ENCODE measurements at regions not wholly inside any gene's neighbourhood (a gene's known extent, or its start where the extent isn't known, plus 50 kb on each side); places are given as distances from the start of the nearest gene placed in this dataset.

GRCh38 chr2:111642586-111643327, 241.2 kb downstream of the ANAPC1 start:
- TF ChIP-seq CTCF (IDR thresholded peaks at IDR 0.05; ENCODE audit: low read depth, low read length): no peak
- TF ChIP-seq POLR2A (IDR thresholded peaks at IDR 0.05; ENCODE audit: extremely low read depth, insufficient read length): no peak
- TF ChIP-seq MAX (IDR thresholded peaks at IDR 0.05; ENCODE audit: low read depth, low read length): no peak
- no peak for TF ChIP-seq MYC (IDR thresholded peaks at IDR 0.05; ENCODE audit: low read depth, low read length)
- peak; percentile 65 for DNase-seq (ENCODE audit: low read depth)

GRCh38 chr2:111643759-111644158, 240.2 kb downstream of the ANAPC1 start:
- H3K4me3 ChIP-seq (ENCODE audit: low read depth, low read length): no peak overlapping the region
- no peak for DNase-seq (ENCODE audit: low read depth)
- TF ChIP-seq MAX (IDR thresholded peaks at IDR 0.05; ENCODE audit: low read depth, low read length) (no peak), MYC (IDR thresholded peaks at IDR 0.05; ENCODE audit: low read depth, low read length) (no peak), CTCF (IDR thresholded peaks at IDR 0.05; ENCODE audit: low read depth, low read length) (no peak), POLR2A (IDR thresholded peaks at IDR 0.05; ENCODE audit: extremely low read depth, insufficient read length) (no peak)

More at GRCh38 chr2:111642586-111643327, 241.2 kb downstream of the ANAPC1 start:
- H3K4me3 ChIP-seq (ENCODE audit: low read depth, low read length): no peak overlapping the region

GRCh38 chr2:111647359-111647758, 236.6 kb downstream of the ANAPC1 start:
- TF ChIP-seq MYC (IDR thresholded peaks at IDR 0.05; ENCODE audit: low read depth, low read length) (no peak), MAX (IDR thresholded peaks at IDR 0.05; ENCODE audit: low read depth, low read length) (no peak)
- DNase-seq (ENCODE audit: low read depth): no peak
- no peak overlapping the region for H3K4me3 ChIP-seq (ENCODE audit: low read depth, low read length)

GRCh38 chr2:111652038-111652437, 232.0 kb downstream of the ANAPC1 start:
- no peak for DNase-seq (ENCODE audit: low read depth)
- H3K4me3 ChIP-seq (ENCODE audit: low read depth, low read length): no peak overlapping the region
- TF ChIP-seq CTCF (IDR thresholded peaks at IDR 0.05; ENCODE audit: low read depth, low read length) (no peak), POLR2A (IDR thresholded peaks at IDR 0.05; ENCODE audit: extremely low read depth, insufficient read length) (no peak), MYC (IDR thresholded peaks at IDR 0.05; ENCODE audit: low read depth, low read length) (no peak), MAX (IDR thresholded peaks at IDR 0.05; ENCODE audit: low read depth, low read length) (no peak)

- H3K4me3 ChIP-seq (ENCODE audit: low read depth, low read length): no peak overlapping the region
- DNase-seq (ENCODE audit: low read depth): no peak
- no peak for TF ChIP-seq MYC (IDR thresholded peaks at IDR 0.05; ENCODE audit: low read depth, low read length)
- TF ChIP-seq MAX (IDR thresholded peaks at IDR 0.05; ENCODE audit: low read depth, low read length): no peak
- no peak for TF ChIP-seq POLR2A (IDR thresholded peaks at IDR 0.05; ENCODE audit: extremely low read depth, insufficient read length)
- no peak for TF ChIP-seq CTCF (IDR thresholded peaks at IDR 0.05; ENCODE audit: low read depth, low read length)
These were observed 231.3 kb downstream of the ANAPC1 start for GRCh38 chr2:111652681-111653080.

GRCh38 chr2:111653103-111653624, 230.8 kb downstream of the ANAPC1 start:
- H3K4me3 ChIP-seq (ENCODE audit: low read depth, low read length): no peak overlapping the region
- no peak for TF ChIP-seq POLR2A (IDR thresholded peaks at IDR 0.05; ENCODE audit: extremely low read depth, insufficient read length)
- TF ChIP-seq CTCF (IDR thresholded peaks at IDR 0.05; ENCODE audit: low read depth, low read length): no peak
- no peak for TF ChIP-seq MYC (IDR thresholded peaks at IDR 0.05; ENCODE audit: low read depth, low read length)
- TF ChIP-seq MAX (IDR thresholded peaks at IDR 0.05; ENCODE audit: low read depth, low read length): no peak
- DNase-seq (ENCODE audit: low read depth): no peak
